ENCODE measurements at regions not wholly inside any gene's neighbourhood (a gene's known extent, or its start where the extent isn't known, plus 50 kb on each side); places are given as distances from the start of the nearest gene placed in this dataset.
"Not testable (repeated sequence)": the region's sequence is repeated elsewhere in the genome, so short reads cannot be mapped to it uniquely, and the experiment has no call there.

GRCh38 chr9:85847782-85848181 lies 93.2 kb upstream of the NAA35 start:
- not testable (repeated sequence) for TF ChIP-seq POLR2A, CTCF (IDR thresholded peaks at IDR 0.05)
